ENCODE measurements at regions not wholly inside any gene's neighbourhood (a gene's known extent, or its start where the extent isn't known, plus 50 kb on each side); places are given as distances from the start of the nearest gene placed in this dataset.

DNA sequence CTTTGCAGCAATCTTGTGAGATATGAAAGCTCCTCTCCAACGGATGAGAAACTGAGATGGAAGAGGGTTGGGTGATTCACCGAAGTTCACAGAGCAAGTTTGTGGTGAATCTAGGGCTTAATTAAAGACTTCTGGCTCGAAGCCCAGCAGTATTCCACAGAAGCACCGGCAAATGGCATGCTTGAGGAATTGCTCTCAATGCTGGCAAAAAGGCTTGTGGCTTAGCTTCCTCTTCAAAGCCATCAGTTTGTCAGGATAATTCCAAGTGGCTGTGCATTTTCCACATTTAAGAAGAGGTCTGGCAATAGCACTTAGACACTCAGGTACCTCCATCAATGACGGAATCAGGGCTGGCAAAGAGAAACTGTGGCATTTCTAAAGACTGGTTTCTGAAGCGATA, 98.7 kb upstream of the SLC66A3 start:
- Mint-ChIP-seq H3K9me3 (peaks cover 11% of the 10 kb centered on the region), H3K4me3 (no peak overlapping the region), H3K36me3 (ENCODE audit: insufficient read depth) (no peaks in the 10 kb centered on the region), H3K4me1 (ENCODE audit: low read depth) (no peaks in the 10 kb centered on the region), H3K27me3 (ENCODE audit: low read depth) (peaks cover 10% of the 10 kb centered on the region)
- no peak for DNase-seq
- ATAC-seq, result no peak

DNA sequence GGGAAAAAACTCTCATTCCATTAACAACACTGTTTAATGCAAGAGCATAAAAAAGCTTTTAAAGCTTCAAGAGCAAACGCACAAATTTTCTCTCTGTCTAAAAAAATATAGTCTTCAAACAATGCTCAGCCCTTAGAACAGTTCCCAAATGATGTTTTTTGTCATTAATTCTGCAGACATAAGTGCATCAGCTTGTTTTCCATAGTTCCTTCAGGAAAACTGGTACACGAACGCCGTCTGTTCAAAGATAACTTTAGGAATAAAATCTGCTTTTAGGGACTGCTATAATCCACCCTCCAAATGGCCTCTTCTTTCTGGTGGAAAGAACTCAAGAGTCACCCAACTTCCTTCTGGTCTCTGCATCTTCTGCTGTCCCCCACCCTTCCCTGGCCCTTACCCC, 98.2 kb upstream of the SLC66A3 start:
- Mint-ChIP-seq H3K36me3 (ENCODE audit: insufficient read depth) (no peaks in the 10 kb centered on the region), H3K4me1 (ENCODE audit: low read depth) (no peaks in the 10 kb centered on the region)

DNA sequence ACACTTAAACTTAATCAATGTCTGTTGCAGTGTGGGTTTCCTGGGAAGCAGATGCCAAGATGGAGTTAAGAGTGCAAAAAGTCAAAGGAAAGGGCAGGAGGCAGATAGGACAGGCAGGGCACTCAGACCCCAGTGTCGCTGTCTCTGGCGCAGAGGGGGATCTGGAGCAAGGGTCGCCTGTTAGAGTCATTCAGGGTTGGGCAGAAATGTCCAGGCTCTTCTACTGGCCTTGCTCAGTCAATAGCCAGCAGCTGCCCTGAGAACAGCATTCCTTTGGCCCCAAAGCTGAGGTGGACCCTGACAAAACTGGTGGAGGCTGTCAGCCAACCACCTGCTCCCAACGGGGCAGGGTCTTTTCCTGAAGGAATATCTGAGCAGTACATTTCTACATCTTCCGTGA, 97.1 kb upstream of the SLC66A3 start:
- H3K9me3 Mint-ChIP-seq, result peaks cover 20% of the 10 kb centered on the region
- H3K36me3 Mint-ChIP-seq (ENCODE audit: insufficient read depth), result no peaks in the 10 kb centered on the region
- no peaks in the 10 kb centered on the region for H3K4me1 Mint-ChIP-seq (ENCODE audit: low read depth)
- H3K27me3 Mint-ChIP-seq (ENCODE audit: low read depth), result peaks cover 14% of the 10 kb centered on the region
- ATAC-seq (no peak), DNase-seq (no peak)
- H3K4me3 Mint-ChIP-seq, result no peak overlapping the region

More for the DNA sequence above, 98.2 kb upstream of the SLC66A3 start:
- DNase-seq (no peak), ATAC-seq (no peak)
- Mint-ChIP-seq H3K27me3 (ENCODE audit: low read depth) (peaks cover 10% of the 10 kb centered on the region), H3K9me3 (peaks cover 13% of the 10 kb centered on the region), H3K4me3 (no peak overlapping the region)

DNA sequence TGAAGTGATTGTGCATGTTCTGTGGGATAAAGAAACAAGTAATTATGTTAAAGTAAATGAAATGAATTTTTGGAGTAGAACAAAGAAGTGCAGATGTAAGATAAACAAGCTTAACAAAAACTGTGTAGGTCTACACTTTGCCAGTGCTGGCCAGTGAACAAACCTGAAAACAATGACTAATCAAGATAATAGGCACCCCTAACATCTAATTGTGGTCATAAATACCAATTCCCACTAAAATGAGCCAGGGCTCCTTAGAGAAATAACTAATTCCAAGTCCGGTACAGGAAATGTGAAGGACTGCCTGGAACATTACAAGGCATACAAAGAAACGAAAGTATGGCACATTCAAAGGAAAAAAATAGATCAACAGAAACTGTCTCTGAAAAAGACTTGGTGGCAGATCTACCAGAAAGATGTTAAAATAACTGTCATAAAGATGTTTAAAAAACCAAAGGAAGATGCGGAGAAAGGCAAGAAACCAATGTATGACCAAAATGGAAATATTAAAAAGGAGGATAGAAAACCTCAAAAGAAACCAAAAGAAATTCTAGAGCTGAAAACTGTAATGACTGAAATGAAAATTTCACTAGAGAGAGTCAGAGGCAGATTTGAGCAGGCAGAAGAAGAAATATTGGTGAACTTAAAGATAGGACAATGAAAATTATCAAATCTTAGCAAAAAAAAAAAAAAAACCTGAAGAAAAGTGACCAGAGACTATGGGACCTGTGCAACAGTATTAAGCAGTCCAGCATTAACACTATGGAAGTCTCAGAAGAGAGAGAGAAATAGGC, 94.7 kb upstream of the SLC66A3 start:
- DNase-seq, result no peak
- H3K4me3 Mint-ChIP-seq, result no peak overlapping the region
- no peak for ATAC-seq
- H3K36me3 Mint-ChIP-seq (ENCODE audit: insufficient read depth), result no peaks in the 10 kb centered on the region
- peaks cover 21% of the 10 kb centered on the region for H3K27me3 Mint-ChIP-seq (ENCODE audit: low read depth)
- H3K9me3 Mint-ChIP-seq, result peaks cover 22% of the 10 kb centered on the region
- no peaks in the 10 kb centered on the region for H3K4me1 Mint-ChIP-seq (ENCODE audit: low read depth)

DNA sequence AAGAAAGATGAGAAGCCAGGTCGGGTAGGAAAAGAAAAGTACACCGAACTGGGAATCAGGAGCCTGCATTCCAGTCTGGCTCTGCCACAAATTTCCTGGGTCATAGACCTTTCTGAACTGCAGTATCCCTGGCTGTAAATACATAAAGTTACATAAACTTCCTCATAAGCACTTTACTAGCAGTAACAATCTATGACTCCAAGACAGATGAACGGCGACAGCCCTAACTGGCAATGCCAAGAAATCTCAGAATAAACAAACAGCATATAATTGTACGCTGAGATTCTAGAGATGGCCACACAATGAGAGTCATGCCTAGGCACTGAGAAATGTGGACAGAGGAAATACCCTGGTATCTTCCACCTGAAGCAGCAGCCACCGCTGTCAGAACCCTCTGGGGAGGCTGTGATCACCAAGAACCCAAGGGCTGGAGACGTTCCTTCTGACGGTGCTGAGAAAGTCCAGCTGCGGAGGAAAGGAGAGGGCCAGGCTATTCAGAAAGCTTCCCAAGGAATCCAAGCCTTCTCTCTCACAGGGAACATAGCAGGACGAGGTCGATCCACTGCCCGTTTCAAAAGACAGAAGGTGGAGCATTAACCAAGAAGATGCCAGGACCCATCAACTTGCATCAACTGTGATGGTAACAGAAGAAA, 89.3 kb upstream of the SLC66A3 start:
- H3K36me3 Mint-ChIP-seq (ENCODE audit: insufficient read depth), result no peaks in the 10 kb centered on the region
- DNase-seq, result no peak
- peaks cover 2% of the 10 kb centered on the region for H3K4me1 Mint-ChIP-seq (ENCODE audit: low read depth)
- ATAC-seq, result no peak
- H3K9me3 Mint-ChIP-seq, result peaks cover 13% of the 10 kb centered on the region
- no peak overlapping the region for H3K4me3 Mint-ChIP-seq
- H3K27me3 Mint-ChIP-seq (ENCODE audit: low read depth), result peaks cover 30% of the 10 kb centered on the region

- peaks cover 12% of the 10 kb centered on the region for H3K4me1 Mint-ChIP-seq (ENCODE audit: low read depth)
- ATAC-seq (no peak), DNase-seq (no peak)
- peaks cover 9% of the 10 kb centered on the region for H3K9me3 Mint-ChIP-seq
- H3K4me3 Mint-ChIP-seq, result no peak overlapping the region
- H3K36me3 Mint-ChIP-seq (ENCODE audit: insufficient read depth), result no peaks in the 10 kb centered on the region
- peaks cover 34% of the 10 kb centered on the region for H3K27me3 Mint-ChIP-seq (ENCODE audit: low read depth)
Observed at GRCh38 chr2:11067221-11068078, 87.8 kb upstream of the SLC66A3 start.

GRCh38 chr2:11068079-11068741, 87.1 kb upstream of the SLC66A3 start:
- H3K4me1 Mint-ChIP-seq (ENCODE audit: low read depth), result peaks cover 16% of the 10 kb centered on the region
- H3K9me3 Mint-ChIP-seq, result peaks cover 5% of the 10 kb centered on the region
- no peaks in the 10 kb centered on the region for H3K36me3 Mint-ChIP-seq (ENCODE audit: insufficient read depth)
- DNase-seq (no peak), ATAC-seq (no peak)
- H3K27me3 Mint-ChIP-seq (ENCODE audit: low read depth), result peaks cover 28% of the 10 kb centered on the region
- no peak overlapping the region for H3K4me3 Mint-ChIP-seq

GRCh38 chr2:11068856-11069526, 86.3 kb upstream of the SLC66A3 start:
- Mint-ChIP-seq H3K4me1 (ENCODE audit: low read depth) (peaks cover 17% of the 10 kb centered on the region), H3K27me3 (ENCODE audit: low read depth) (peaks cover 24% of the 10 kb centered on the region), H3K36me3 (ENCODE audit: insufficient read depth) (no peaks in the 10 kb centered on the region), H3K4me3 (no peak overlapping the region), H3K9me3 (peaks cover 4% of the 10 kb centered on the region)
- ATAC-seq (no peak), DNase-seq (no peak)

- H3K4me1 Mint-ChIP-seq (ENCODE audit: low read depth), result peaks cover 17% of the 10 kb centered on the region
- H3K9me3 Mint-ChIP-seq, result peaks cover 4% of the 10 kb centered on the region
- no peak overlapping the region for H3K4me3 Mint-ChIP-seq
- H3K36me3 Mint-ChIP-seq (ENCODE audit: insufficient read depth), result no peaks in the 10 kb centered on the region
- peaks cover 22% of the 10 kb centered on the region for H3K27me3 Mint-ChIP-seq (ENCODE audit: low read depth)
- ATAC-seq, result no peak
- no peak for DNase-seq
Observed at GRCh38 chr2:11069566-11070185, 85.6 kb upstream of the SLC66A3 start.

GRCh38 chr2:11071211-11071610, 84.1 kb upstream of the SLC66A3 start:
- no peaks in the 10 kb centered on the region for H3K36me3 Mint-ChIP-seq (ENCODE audit: insufficient read depth)
- H3K4me1 Mint-ChIP-seq (ENCODE audit: low read depth), result peaks cover 17% of the 10 kb centered on the region
- H3K27me3 Mint-ChIP-seq (ENCODE audit: low read depth), result peaks cover 13% of the 10 kb centered on the region
- DNase-seq (no peak), ATAC-seq (peak; percentile 46 to 58)
- H3K4me3 Mint-ChIP-seq, result no peak overlapping the region
- peaks cover 4% of the 10 kb centered on the region for H3K9me3 Mint-ChIP-seq

DNA sequence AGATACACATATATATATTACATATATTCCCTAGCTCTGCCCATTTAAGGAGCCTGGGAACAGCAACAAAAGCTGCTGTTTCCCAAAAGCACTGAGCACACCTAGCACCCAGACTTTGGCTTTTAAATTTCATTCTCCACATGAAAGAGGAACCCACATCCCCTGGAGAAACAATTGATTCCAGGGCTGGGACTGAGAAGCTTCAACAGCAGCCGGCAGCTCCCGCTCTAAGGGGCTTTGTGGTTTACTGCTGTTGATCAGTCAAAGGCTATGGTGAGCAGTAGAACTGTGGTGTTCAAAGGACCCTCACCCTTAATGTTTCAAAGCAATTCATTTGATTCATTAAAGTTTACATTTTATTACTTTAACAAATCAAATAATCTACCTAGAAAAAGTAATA, 83.3 kb upstream of the SLC66A3 start:
- DNase-seq, result no peak
- Mint-ChIP-seq H3K36me3 (ENCODE audit: insufficient read depth) (no peaks in the 10 kb centered on the region), H3K27me3 (ENCODE audit: low read depth) (peaks cover 12% of the 10 kb centered on the region), H3K4me1 (ENCODE audit: low read depth) (peaks cover 17% of the 10 kb centered on the region), H3K9me3 (peaks cover 4% of the 10 kb centered on the region), H3K4me3 (no peak overlapping the region)
- ATAC-seq, result no peak

DNA sequence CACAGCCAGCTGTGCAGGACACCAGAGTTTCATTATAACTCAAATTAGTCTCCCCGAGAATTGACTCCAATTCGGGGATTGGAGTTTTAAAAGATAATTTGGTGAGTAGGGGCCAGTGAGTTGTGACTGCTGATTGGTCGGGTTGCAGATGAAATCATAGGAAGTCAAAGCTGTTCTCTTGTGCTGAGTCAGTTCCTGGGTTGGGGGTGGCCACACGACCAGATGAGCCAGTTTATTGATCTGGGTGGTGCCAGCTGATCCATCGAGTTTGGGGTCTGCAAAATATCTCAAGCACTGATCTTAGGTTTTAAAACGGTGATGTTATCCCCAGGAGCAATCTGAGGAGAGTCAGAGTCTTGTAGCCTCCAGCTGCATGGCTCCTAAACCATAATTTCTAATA, 82.7 kb upstream of the SLC66A3 start:
- DNase-seq (no peak), ATAC-seq (no peak)
- Mint-ChIP-seq H3K4me3 (no peak overlapping the region), H3K9me3 (peaks cover 4% of the 10 kb centered on the region), H3K36me3 (ENCODE audit: insufficient read depth) (no peaks in the 10 kb centered on the region), H3K27me3 (ENCODE audit: low read depth) (peaks cover 14% of the 10 kb centered on the region), H3K4me1 (ENCODE audit: low read depth) (peaks cover 17% of the 10 kb centered on the region)

DNA sequence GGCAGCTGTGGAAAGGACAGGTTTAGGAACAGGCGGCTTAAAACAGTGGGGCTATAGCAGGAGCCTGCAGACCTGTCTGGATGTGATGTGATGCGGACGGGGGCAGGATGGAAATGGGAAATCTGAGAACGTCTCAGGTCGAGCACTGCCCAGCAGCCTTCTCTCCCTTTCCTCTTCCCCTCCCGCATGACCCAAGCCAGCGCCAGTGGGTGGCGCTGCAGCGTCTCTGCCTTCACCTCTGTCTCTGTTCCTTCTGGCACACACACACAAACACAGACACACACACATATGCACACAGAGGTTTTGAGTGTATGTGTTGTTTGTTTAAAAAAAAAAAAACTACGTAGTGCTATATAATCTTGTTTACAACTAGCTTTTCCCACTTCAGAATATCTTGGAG, 82.0 kb upstream of the SLC66A3 start:
- H3K27me3 Mint-ChIP-seq (ENCODE audit: low read depth), result peaks cover 16% of the 10 kb centered on the region
- DNase-seq (no peak), ATAC-seq (no peak)
- no peaks in the 10 kb centered on the region for H3K36me3 Mint-ChIP-seq (ENCODE audit: insufficient read depth)
- H3K4me3 Mint-ChIP-seq, result no peak overlapping the region
- H3K9me3 Mint-ChIP-seq, result peaks cover 4% of the 10 kb centered on the region
- H3K4me1 Mint-ChIP-seq (ENCODE audit: low read depth), result peaks cover 17% of the 10 kb centered on the region
